GM12891 (cell line): ENCODE measurements at regions not wholly inside any gene's neighbourhood (a gene's known extent, or its start where the extent isn't known, plus 50 kb on each side); places are given as distances from the start of the nearest gene placed in this dataset.

Source experiments
- PAX5 ChIP-seq: IDR thresholded peaks from 2 replicates; pipeline ENCODE4 v1.6.1; 2011; ENCODE audit warnings: low read length, moderate library complexity, mild to moderate bottlenecking; ENCODE audit not compliant: insufficient read depth, severe bottlenecking
- POLR2A ChIP-seq: IDR thresholded peaks from 2 replicates; pipeline ENCODE4 v1.6.1; 2011; ENCODE audit warnings: low read depth, low read length, control low read depth
- POLR2AphosphoS5 ChIP-seq: IDR thresholded peaks from 2 replicates; pipeline ENCODE4 v1.6.1; 2011; ENCODE audit warnings: low read depth, low read length, control low read depth
- TAF1 ChIP-seq: IDR thresholded peaks from 2 replicates; pipeline ENCODE4 v1.6.1; 2011; ENCODE audit warnings: low read depth, low read length, control low read depth

- no peak for TF ChIP-seq POLR2AphosphoS5
- no peak for TF ChIP-seq POLR2A
- no peak for TF ChIP-seq TAF1
- no peak for TF ChIP-seq PAX5
Observed at GRCh38 chr14:27205036-27205435, 607.2 kb upstream of the NOVA1 start.
